ENCODE measurements at regions not wholly inside any gene's neighbourhood (a gene's known extent, or its start where the extent isn't known, plus 50 kb on each side); places are given as distances from the start of the nearest gene placed in this dataset.

DNA sequence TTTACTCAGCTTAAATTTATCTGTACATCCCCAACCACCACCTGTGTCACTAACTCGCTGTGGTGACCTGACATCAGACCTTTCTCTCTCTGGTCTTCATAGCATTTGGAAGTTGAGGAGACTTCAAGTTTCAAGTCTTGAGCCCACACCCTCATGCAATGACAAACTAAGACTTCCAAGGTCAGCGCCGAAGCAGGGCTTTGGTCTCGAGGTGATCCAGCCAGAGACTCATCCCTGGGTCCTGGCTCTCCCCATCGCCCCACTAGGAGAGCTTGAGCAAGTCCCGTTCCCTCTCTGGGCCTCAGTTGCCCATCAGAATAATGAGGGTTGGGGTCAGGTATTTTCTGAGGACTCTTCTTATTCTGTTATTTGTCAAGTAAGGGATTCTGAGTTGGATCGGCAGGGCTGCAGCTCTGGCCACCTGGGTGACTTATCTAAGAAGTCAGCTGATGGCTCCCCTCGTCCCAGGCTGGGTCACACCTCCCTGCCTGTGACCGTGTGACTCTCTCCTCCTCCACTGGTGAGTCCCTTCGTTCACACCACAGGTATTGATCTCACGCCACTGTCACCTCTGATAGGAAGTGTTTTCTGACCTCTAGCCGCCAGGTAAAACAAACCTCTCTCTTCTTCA, 143.7 kb upstream of the RUNX3 start:
- Histone ChIP-seq H3K9me3 (ENCODE audit: control insufficient read depth, insufficient read depth, low read depth, low read length) (no peaks in the 10 kb centered on the region), H3K4me1 (ENCODE audit: control insufficient read depth, insufficient read depth, low read length) (no peaks in the 10 kb centered on the region), H3K27ac (ENCODE audit: low read length) (no peak overlapping the region), H3K36me3 (ENCODE audit: control insufficient read depth, insufficient read depth, low read length) (no peaks in the 10 kb centered on the region), H3K27me3 (ENCODE audit: control insufficient read depth, insufficient read depth, low read length) (no peaks in the 10 kb centered on the region), H3K4me3 (ENCODE audit: low read depth in 2 of 2, low read length in 2 of 2) (no peak overlapping the region)
- TF ChIP-seq TCF7L2 (IDR thresholded peaks at IDR 0.05; ENCODE audit: low read depth, low read length) (no peak), SIN3A (IDR thresholded peaks at IDR 0.05; ENCODE audit: borderline replicate concordance, insufficient read depth, low read depth, low read length) (no peak), POLR2AphosphoS5 (IDR thresholded peaks at IDR 0.05; ENCODE audit: low read depth, low read length) (no peak)
- TF ChIP-seq, protein P1, sequence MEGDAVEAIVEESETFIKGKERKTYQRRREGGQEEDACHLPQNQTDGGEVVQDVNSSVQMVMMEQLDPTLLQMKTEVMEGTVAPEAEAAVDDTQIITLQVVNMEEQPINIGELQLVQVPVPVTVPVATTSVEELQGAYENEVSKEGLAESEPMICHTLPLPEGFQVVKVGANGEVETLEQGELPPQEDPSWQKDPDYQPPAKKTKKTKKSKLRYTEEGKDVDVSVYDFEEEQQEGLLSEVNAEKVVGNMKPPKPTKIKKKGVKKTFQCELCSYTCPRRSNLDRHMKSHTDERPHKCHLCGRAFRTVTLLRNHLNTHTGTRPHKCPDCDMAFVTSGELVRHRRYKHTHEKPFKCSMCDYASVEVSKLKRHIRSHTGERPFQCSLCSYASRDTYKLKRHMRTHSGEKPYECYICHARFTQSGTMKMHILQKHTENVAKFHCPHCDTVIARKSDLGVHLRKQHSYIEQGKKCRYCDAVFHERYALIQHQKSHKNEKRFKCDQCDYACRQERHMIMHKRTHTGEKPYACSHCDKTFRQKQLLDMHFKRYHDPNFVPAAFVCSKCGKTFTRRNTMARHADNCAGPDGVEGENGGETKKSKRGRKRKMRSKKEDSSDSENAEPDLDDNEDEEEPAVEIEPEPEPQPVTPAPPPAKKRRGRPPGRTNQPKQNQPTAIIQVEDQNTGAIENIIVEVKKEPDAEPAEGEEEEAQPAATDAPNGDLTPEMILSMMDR (IDR thresholded peaks at IDR 0.05): no peak
- TF ChIP-seq, protein P2, sequence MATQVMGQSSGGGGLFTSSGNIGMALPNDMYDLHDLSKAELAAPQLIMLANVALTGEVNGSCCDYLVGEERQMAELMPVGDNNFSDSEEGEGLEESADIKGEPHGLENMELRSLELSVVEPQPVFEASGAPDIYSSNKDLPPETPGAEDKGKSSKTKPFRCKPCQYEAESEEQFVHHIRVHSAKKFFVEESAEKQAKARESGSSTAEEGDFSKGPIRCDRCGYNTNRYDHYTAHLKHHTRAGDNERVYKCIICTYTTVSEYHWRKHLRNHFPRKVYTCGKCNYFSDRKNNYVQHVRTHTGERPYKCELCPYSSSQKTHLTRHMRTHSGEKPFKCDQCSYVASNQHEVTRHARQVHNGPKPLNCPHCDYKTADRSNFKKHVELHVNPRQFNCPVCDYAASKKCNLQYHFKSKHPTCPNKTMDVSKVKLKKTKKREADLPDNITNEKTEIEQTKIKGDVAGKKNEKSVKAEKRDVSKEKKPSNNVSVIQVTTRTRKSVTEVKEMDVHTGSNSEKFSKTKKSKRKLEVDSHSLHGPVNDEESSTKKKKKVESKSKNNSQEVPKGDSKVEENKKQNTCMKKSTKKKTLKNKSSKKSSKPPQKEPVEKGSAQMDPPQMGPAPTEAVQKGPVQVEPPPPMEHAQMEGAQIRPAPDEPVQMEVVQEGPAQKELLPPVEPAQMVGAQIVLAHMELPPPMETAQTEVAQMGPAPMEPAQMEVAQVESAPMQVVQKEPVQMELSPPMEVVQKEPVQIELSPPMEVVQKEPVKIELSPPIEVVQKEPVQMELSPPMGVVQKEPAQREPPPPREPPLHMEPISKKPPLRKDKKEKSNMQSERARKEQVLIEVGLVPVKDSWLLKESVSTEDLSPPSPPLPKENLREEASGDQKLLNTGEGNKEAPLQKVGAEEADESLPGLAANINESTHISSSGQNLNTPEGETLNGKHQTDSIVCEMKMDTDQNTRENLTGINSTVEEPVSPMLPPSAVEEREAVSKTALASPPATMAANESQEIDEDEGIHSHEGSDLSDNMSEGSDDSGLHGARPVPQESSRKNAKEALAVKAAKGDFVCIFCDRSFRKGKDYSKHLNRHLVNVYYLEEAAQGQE (IDR thresholded peaks at IDR 0.05; ENCODE audit: insufficient read depth in 1 of 2, low read depth in 2 of 2, low read length in 1 of 2): no peak
- DNase-seq (ENCODE audit: low read depth, low spot score) (no peak), ATAC-seq (no peak)
- BruUV-seq (replicated peaks): no TSS peak
- ChIA-PET CTCF (interaction anchor here (0.5 to 0.6 kb wide), 2 partner anchors 28 to 140 kb away, joined by 3 read pairs; no protein-coding TSS in a partner anchor), POLR2A (no interaction called here)
- in situ Hi-C loops (cut with HindIII; ENCODE audit: low pct_unique_long_range_greater_than_20kb, low sequenced_read_pairs) (no loop called here), intact Hi-C loops (cut with micrococcal nuclease; ENCODE audit: unreplicated experiment) (no loop called here)

DNA sequence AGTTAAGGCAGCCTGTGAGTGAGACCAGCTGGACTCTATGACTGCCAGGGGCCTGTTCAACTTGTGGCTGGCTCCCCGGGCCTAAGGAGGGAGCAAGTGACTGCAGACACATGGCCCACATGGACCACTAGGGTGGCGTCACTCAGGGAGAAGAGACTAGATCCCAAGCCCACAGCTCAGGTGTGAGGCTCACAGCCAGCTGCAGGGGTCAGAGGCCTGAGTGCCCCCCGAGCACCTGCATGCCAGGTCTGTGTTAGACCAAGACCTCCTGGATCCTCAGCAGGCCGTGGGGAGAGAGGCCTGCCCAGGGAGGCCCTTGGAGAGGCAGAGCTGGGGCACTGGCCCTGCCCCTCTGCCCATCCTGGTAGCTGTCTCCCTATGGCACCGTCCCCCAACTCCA, 142.4 kb upstream of the RUNX3 start:
- ATAC-seq: no peak

More for the DNA sequence above, 142.4 kb upstream of the RUNX3 start:
- H3K4me3 ChIP-seq (ENCODE audit: low read depth in 2 of 2, low read length in 2 of 2): no peak overlapping the region
- H3K36me3 ChIP-seq (ENCODE audit: control insufficient read depth, insufficient read depth, low read length): no peaks in the 10 kb centered on the region
- ChIA-PET CTCF (interaction anchor here (0.6 kb wide), 1 partner anchor 163 kb away, joined by 3 read pairs; no protein-coding TSS in a partner anchor), POLR2A (no interaction called here)
- intact Hi-C loops (cut with micrococcal nuclease; ENCODE audit: unreplicated experiment): no loop called here
- no peaks in the 10 kb centered on the region for H3K4me1 ChIP-seq (ENCODE audit: control insufficient read depth, insufficient read depth, low read length)
- in situ Hi-C loops (cut with HindIII; ENCODE audit: low pct_unique_long_range_greater_than_20kb, low sequenced_read_pairs): no loop called here
- H3K27ac ChIP-seq (ENCODE audit: low read length): no peak overlapping the region
- no peaks in the 10 kb centered on the region for H3K9me3 ChIP-seq (ENCODE audit: control insufficient read depth, insufficient read depth, low read depth, low read length)
- BruUV-seq (replicated peaks): no TSS peak
- no peak for DNase-seq (ENCODE audit: low read depth, low spot score)
- TF ChIP-seq, protein P1 (IDR thresholded peaks at IDR 0.05): no peak
- TF ChIP-seq, protein P2 (IDR thresholded peaks at IDR 0.05; ENCODE audit: insufficient read depth in 1 of 2, low read depth in 2 of 2, low read length in 1 of 2): no peak
- TF ChIP-seq SIN3A (IDR thresholded peaks at IDR 0.05; ENCODE audit: borderline replicate concordance, insufficient read depth, low read depth, low read length) (no peak), POLR2AphosphoS5 (IDR thresholded peaks at IDR 0.05; ENCODE audit: low read depth, low read length) (no peak)
- H3K27me3 ChIP-seq (ENCODE audit: control insufficient read depth, insufficient read depth, low read length): no peaks in the 10 kb centered on the region
